ENCODE measurements at regions not wholly inside any gene's neighbourhood (a gene's known extent, or its start where the extent isn't known, plus 50 kb on each side); places are given as distances from the start of the nearest gene placed in this dataset.

GRCh38 chr4:148495463-148495862 lies 53.2 kb upstream of the NR3C2 start:
- Histone ChIP-seq H3K27me3 (replicated peaks) (no peaks in the 10 kb centered on the region), H3K36me3 (replicated peaks) (no peaks in the 10 kb centered on the region), H3K27ac (no peak overlapping the region), H3K4me3 (ENCODE audit: low read depth, low read length) (no peak overlapping the region)
- DNase-seq: no peak
- in situ Hi-C loops (cut with HindIII; ENCODE audit: low pct_ligation_motif_present, low sequenced_read_pairs): no loop called here
- TF ChIP-seq CTCF (IDR thresholded peaks at IDR 0.05; ENCODE audit: low read depth, low read length, missing control alignments): no peak

All from brain microvascular endothelial cell (primary cell).